HFFc6 (cell line): ENCODE measurements at regions not wholly inside any gene's neighbourhood (a gene's known extent, or its start where the extent isn't known, plus 50 kb on each side); places are given as distances from the start of the nearest gene placed in this dataset.

Experiments
- DNase-seq: peaks from one replicate; pipeline ENCODE4 v3.0.0-alpha.2; 2018
- H3K27ac Mint-ChIP-seq: 2 replicates; pipeline ENCODE4 v1.8.0; 2020; ENCODE audit warnings: mild to moderate bottlenecking, mixed read lengths
- H3K27me3 Mint-ChIP-seq: 2 replicates; pipeline ENCODE4 v1.8.0; 2021; ENCODE audit warnings: mild to moderate bottlenecking, moderate library complexity, mixed read lengths; ENCODE audit not compliant: insufficient read depth
- H3K36me3 Mint-ChIP-seq: 2 replicates; pipeline ENCODE4 v1.8.0; 2021; ENCODE audit warnings: low read depth, mixed read lengths
- H3K4me1 Mint-ChIP-seq: 2 replicates; pipeline ENCODE4 v1.8.0; 2020; ENCODE audit warnings: low read depth, mixed read lengths
- H3K4me3 Mint-ChIP-seq: 2 replicates; pipeline ENCODE4 v1.8.0; 2020; ENCODE audit warnings: mild to moderate bottlenecking, moderate library complexity, mixed read lengths
- H3K9me3 Mint-ChIP-seq: 2 replicates; pipeline ENCODE4 v1.8.0; 2020; ENCODE audit warnings: mild to moderate bottlenecking, mixed read lengths
- TF ChIP-seq, protein P1 (sequence below): fragments of 200-600 bp; sonication (generic); IDR thresholded peaks from 2 replicates; pipeline ENCODE4 v1.5.0; 2021; ENCODE audit warnings: antibody characterized with exemption, mild to moderate bottlenecking

DNA sequence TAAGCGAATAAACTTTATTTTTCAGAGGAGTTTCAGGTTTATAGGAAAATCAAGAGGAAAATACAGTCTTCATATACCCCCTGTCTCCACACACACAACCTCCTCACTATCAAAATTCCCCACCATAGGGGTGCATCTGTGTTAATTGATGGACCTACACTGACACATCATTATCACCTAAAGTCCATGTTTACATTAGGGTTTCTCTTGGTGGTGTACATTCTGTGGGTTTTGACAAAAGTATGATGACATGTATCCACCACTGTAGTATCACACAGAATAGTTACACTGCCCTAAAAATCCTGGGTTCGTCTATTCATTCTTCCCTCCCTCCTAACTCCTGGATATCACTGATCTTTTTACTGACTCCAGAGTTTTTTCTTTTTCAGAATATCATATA lies 654.2 kb downstream of the UQCRFS1 start:
- no peak overlapping the region for H3K4me3 Mint-ChIP-seq
- no peak overlapping the region for H3K27ac Mint-ChIP-seq
- H3K9me3 Mint-ChIP-seq = peaks cover 35% of the 10 kb centered on the region
- H3K27me3 Mint-ChIP-seq = no peaks in the 10 kb centered on the region; the same call in 1 of the 2 replicates
- H3K36me3 Mint-ChIP-seq = no peaks in the 10 kb centered on the region
- no peaks in the 10 kb centered on the region for H3K4me1 Mint-ChIP-seq
- TF ChIP-seq, protein P1, sequence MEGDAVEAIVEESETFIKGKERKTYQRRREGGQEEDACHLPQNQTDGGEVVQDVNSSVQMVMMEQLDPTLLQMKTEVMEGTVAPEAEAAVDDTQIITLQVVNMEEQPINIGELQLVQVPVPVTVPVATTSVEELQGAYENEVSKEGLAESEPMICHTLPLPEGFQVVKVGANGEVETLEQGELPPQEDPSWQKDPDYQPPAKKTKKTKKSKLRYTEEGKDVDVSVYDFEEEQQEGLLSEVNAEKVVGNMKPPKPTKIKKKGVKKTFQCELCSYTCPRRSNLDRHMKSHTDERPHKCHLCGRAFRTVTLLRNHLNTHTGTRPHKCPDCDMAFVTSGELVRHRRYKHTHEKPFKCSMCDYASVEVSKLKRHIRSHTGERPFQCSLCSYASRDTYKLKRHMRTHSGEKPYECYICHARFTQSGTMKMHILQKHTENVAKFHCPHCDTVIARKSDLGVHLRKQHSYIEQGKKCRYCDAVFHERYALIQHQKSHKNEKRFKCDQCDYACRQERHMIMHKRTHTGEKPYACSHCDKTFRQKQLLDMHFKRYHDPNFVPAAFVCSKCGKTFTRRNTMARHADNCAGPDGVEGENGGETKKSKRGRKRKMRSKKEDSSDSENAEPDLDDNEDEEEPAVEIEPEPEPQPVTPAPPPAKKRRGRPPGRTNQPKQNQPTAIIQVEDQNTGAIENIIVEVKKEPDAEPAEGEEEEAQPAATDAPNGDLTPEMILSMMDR = no peak
- no peak for DNase-seq

DNA sequence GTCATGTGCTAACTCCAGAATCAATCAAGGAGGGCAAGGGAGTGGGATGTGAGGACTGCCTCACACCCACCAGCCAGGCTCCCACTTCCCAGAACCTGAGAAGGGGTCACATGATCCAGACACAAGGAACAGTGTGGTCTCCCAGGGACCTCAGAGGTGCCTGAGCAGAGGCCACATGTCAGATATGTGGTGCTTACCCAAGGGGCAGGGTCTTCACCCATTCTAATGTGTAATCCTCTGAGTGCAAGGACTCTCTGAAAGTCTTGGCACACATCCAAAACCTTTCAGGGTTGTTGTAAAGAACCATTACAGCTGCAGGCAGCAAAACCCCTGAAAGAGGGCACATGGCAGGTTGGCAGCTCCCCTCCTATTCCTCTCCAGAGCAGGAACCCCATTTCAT lies 656.6 kb downstream of the UQCRFS1 start:
- no peak for DNase-seq
- H3K36me3 Mint-ChIP-seq = 0 out of 2 replicates have a peak, but pooled peaks cover 3% of the 10 kb centered on the region
- H3K4me3 Mint-ChIP-seq = no peak overlapping the region
- peaks cover 45% of the 10 kb centered on the region for H3K9me3 Mint-ChIP-seq
- TF ChIP-seq, protein P1 = no peak
- H3K27me3 Mint-ChIP-seq = no peaks in the 10 kb centered on the region; the same call in 1 of the 2 replicates
- H3K27ac Mint-ChIP-seq = no peak overlapping the region
- no peaks in the 10 kb centered on the region for H3K4me1 Mint-ChIP-seq

DNA sequence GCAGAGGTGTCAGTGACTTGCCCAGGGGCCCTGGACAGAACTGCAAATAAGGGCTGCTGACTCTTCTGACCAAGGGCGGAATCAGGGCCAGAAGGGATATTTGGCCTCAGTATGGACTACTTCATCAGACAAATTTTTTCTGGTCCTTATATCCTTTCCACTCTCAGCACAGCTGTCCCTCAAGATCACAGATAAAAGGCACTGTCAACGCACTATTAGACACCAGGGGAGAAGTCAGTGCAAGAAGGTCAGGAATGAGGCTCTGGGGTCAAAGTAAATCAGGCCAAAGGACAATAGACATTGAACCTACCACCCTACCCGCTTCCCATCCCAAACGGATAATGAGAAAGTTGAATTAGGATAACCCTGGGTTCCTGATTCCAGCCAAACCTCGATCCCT lies 657.6 kb downstream of the UQCRFS1 start:
- Mint-ChIP-seq H3K27me3 (no peaks in the 10 kb centered on the region; the same call in 1 of the 2 replicates), H3K27ac (no peak overlapping the region), H3K36me3 (0 out of 2 replicates have a peak, but pooled peaks cover 3% of the 10 kb centered on the region), H3K4me3 (no peak overlapping the region), H3K9me3 (peaks cover 47% of the 10 kb centered on the region), H3K4me1 (no peaks in the 10 kb centered on the region)
- TF ChIP-seq, protein P1 = no peak
- no peak for DNase-seq

DNA sequence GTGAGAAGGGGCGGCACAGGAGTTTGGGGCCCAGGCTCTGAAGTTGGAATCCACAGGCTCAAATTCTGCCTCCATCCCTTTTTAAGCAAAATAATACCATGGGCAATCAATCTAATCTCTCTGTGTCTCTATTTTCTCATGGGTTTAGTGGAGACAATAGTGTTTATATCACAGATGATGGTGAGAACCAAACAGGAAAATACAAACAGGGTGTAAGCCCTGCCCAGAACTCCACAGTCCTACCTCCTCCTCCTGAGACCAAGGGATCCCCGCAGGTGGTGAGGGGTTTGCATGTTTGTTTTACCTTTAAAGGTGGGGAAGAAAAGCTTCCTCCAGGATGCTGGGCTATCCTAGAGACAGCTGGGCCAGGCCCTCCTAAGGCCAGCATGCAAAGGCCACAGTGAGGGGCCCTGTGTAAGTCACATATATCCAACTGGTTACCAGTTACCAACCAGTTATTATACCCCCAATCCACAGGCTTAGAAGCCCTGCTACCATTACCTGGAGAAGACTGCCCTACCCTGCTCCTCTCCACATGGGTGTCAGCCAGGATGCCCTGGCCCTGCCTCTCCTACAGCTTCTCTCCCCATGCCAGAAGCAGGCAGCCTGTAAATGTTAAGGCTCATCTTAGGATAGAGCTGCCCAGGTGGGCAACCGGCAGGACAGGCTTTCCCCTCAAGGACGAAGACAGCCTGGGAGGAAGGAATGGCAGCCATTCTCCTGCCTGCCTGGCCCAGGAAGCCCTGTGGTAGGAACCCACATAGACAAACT lies 658.4 kb downstream of the UQCRFS1 start:
- TF ChIP-seq, protein P1 = no peak
- 0 out of 2 replicates have a peak, but pooled peaks cover 3% of the 10 kb centered on the region for H3K36me3 Mint-ChIP-seq
- H3K9me3 Mint-ChIP-seq = peaks cover 54% of the 10 kb centered on the region
- H3K4me1 Mint-ChIP-seq = no peaks in the 10 kb centered on the region
- H3K27me3 Mint-ChIP-seq = no peaks in the 10 kb centered on the region; the same call in 1 of the 2 replicates
- DNase-seq = no peak
- no peak overlapping the region for H3K4me3 Mint-ChIP-seq
- H3K27ac Mint-ChIP-seq = no peak overlapping the region

DNA sequence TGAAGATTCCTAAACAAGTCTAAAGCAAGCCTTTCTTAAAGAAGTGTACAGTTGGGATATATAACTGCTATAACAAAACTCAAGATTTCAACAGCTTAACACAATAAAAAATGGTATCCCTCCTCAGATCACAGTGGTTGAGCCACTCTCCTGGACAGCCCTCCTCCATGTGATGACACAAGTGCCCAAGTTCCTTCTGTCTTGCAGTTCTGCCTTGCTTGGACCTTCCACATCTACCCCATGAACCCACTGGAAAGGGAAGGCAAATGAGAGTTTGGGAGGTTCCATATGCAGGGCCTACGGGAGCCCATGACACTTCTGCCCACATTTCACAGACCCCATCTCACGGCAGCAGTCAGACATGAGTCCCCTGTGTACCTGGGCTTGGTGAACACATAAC lies 659.2 kb downstream of the UQCRFS1 start:
- Mint-ChIP-seq H3K36me3 (0 out of 2 replicates have a peak, but pooled peaks cover 3% of the 10 kb centered on the region), H3K4me1 (no peaks in the 10 kb centered on the region), H3K9me3 (peaks cover 52% of the 10 kb centered on the region), H3K4me3 (no peak overlapping the region), H3K27ac (no peak overlapping the region), H3K27me3 (no peaks in the 10 kb centered on the region; the same call in 1 of the 2 replicates)
- DNase-seq = no peak
- TF ChIP-seq, protein P1 = no peak
